ENCODE measurements at regions not wholly inside any gene's neighbourhood (a gene's known extent, or its start where the extent isn't known, plus 50 kb on each side); places are given as distances from the start of the nearest gene placed in this dataset.

DNA sequence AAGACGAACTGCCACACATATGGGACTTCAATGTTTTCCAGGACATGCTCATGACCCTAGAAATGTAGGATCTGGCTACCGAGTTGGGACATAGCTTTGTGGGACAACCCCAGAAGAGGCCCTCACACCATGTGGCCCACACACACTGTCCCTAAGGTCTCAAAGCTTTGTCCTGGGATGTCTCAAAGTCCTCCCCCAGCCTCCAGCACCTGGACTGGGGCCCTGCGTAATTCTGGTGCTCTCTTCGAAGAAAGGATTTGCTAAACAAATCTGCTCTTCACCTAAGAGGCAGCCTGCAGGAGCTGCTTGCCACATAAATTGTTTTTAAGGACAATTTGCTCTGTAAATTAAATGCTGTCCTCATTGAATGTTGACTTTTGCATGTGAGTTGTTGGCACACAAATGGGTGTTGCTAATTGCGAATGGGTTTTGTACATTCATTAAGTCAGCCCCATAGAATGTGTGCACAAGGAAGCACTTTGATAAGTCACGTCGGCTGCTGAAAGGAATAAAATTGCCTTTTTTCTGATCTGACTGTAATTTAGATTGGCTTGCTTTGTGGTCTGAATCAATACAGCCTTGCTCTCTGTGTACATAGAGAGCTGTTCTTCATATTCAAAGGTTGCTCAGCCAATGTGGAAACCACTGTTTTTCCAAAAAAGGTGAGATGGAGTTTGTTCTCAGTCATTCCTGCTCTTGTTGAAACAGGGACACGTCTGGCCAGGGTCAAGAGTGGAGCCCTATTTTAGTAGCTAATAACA, 161.6 kb upstream of the PWP1 start:
- ATAC-seq (ENCODE audit: low FRiP score) (no peak), DNase-seq (ENCODE audit: low spot score) (no peak)
- no peak for TF ChIP-seq CTCF (IDR thresholded peaks at IDR 0.05)

GRCh38 chr12:107525063-107525718, 160.4 kb upstream of the PWP1 start:
- TF ChIP-seq CTCF (IDR thresholded peaks at IDR 0.05) = no peak
- DNase-seq (ENCODE audit: low spot score) (no peak), ATAC-seq (ENCODE audit: low FRiP score) (no peak)

- TF ChIP-seq CTCF (IDR thresholded peaks at IDR 0.05) = no peak
- no peak for ATAC-seq (ENCODE audit: low FRiP score)
- DNase-seq (ENCODE audit: low spot score) = no peak
These were observed 159.7 kb upstream of the PWP1 start for GRCh38 chr12:107525719-107526554.

- ATAC-seq (ENCODE audit: low FRiP score) (no peak), DNase-seq (ENCODE audit: low spot score) (no peak)
- no peak for TF ChIP-seq CTCF (IDR thresholded peaks at IDR 0.05)
These were observed 158.9 kb upstream of the PWP1 start for GRCh38 chr12:107526555-107527180.

- DNase-seq (ENCODE audit: low spot score) = no peak
- no peak for TF ChIP-seq CTCF (IDR thresholded peaks at IDR 0.05)
These were observed 156.8 kb upstream of the PWP1 start for GRCh38 chr12:107528731-107529365.

DNA sequence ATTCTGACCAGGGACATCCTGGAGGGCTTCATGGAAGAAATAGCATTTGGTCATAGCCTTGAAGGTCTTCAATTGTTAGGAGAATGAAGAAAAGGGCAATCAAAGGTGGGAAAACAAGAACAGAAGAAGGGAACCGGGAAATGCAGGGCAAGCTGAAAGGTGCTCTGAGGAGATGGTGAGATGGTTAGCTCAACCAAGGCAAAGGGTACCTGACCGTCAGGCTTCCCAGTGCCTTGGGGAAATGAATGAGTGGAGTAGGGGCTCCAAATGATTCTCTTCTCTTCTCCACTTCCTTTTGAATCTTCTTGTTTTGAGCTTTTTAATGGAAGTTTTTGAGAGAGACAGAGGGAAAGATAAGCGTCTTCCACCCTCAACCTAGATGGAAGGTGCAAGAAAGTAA, 155.6 kb upstream of the PWP1 start:
- TF ChIP-seq CTCF (IDR thresholded peaks at IDR 0.05) = no peak
- ATAC-seq (ENCODE audit: low FRiP score) (no peak), DNase-seq (ENCODE audit: low spot score) (no peak)

More at GRCh38 chr12:107528731-107529365, 156.8 kb upstream of the PWP1 start:
- no peak for ATAC-seq (ENCODE audit: low FRiP score)

Measured in omental fat pad (tissue), 3 donors.